CD14-positive monocyte (primary cell): ENCODE measurements at regions not wholly inside any gene's neighbourhood (a gene's known extent, or its start where the extent isn't known, plus 50 kb on each side); places are given as distances from the start of the nearest gene placed in this dataset.

Source experiments
- DNase-seq, 3 donors: peaks; one replicate each; pipeline ENCODE4 v3.0.0-alpha.2; 2011 to 2022
- H2AFZ ChIP-seq: 2 replicates; pipeline ENCODE4 v1.6.0; 2012; ENCODE audit warnings: mild to moderate bottlenecking, low read depth, low read length, inconsistent platforms; ENCODE audit not compliant: insufficient read depth, poor library complexity, severe bottlenecking
- H3K27ac ChIP-seq, 2 donors: 1 replicate in 1 of 2; 2 replicates in 1 of 2; pipeline ENCODE4 v1.5.1; 2012 to 2013; ENCODE audit warnings: low read length in 2 of 2, control low read depth in 1 of 2, inconsistent platforms in 1 of 2, low read depth in 1 of 2, mild to moderate bottlenecking in 1 of 2
- H3K27me3 ChIP-seq, 2 donors: one replicate each; pipeline versions ENCODE4 v1.6.0 to v1.6.1; 2011 to 2013; ENCODE audit warnings: low read length in 2 of 2; ENCODE audit not compliant: control insufficient read depth in 2 of 2, insufficient read depth in 2 of 2
- H3K36me3 ChIP-seq, 2 donors: replicated peaks in 1 of 2; 1 replicate in 1 of 2; 2 replicates in 1 of 2; pipeline versions ENCODE4 v1.5.1 to v1.6.1; 2012 to 2013; ENCODE audit warnings: low read length in 2 of 2, control low read depth in 1 of 2, inconsistent platforms in 1 of 2, mild to moderate bottlenecking in 1 of 2; ENCODE audit not compliant: insufficient read depth in 2 of 2, control insufficient read depth in 1 of 2
- H3K4me1 ChIP-seq, 2 donors: 1 replicate in 1 of 2; 2 replicates in 1 of 2; pipeline versions ENCODE4 v1.5.1 to v1.6.1; 2012 to 2013; ENCODE audit warnings: low read length in 2 of 2, control low read depth in 1 of 2, inconsistent platforms in 1 of 2, mild to moderate bottlenecking in 1 of 2, moderate library complexity in 1 of 2; ENCODE audit not compliant: insufficient read depth in 2 of 2, control insufficient read depth in 1 of 2
- H3K4me2 ChIP-seq: replicated peaks from 2 replicates; pipeline ENCODE3; 2012; ENCODE audit warnings: low read length, moderate library complexity, mild to moderate bottlenecking; ENCODE audit not compliant: poor library complexity, severe bottlenecking; ENCODE audit errors: extremely low read depth
- H3K4me3 ChIP-seq, 3 experiments: fragments of 200-600 bp in 1 of 3; sonication (generic) in 1 of 3; replicated peaks in 1 of 3; 1 replicate in 2 of 3; 2 replicates in 1 of 3; pipeline ENCODE4 v1.5.1; 2011 to 2013; ENCODE audit warnings: low read length in 3 of 3, mild to moderate bottlenecking in 3 of 3, control low read depth in 2 of 3, low read depth in 2 of 3, inconsistent platforms in 1 of 3, moderate library complexity in 1 of 3
- H3K79me2 ChIP-seq: 2 replicates; pipeline ENCODE4 v1.6.0; 2012; ENCODE audit warnings: mild to moderate bottlenecking, control low read depth, inconsistent platforms, low read length, moderate library complexity; ENCODE audit not compliant: insufficient read depth
- H3K9ac ChIP-seq: 2 replicates; pipeline ENCODE4 v1.6.0; 2017; ENCODE audit warnings: low read length, mild to moderate bottlenecking; ENCODE audit not compliant: insufficient read depth, poor library complexity, severe bottlenecking
- H3K9me3 ChIP-seq, 2 donors: replicated peaks in 1 of 2; 1 replicate in 1 of 2; 2 replicates in 1 of 2; pipeline versions ENCODE4 v1.5.1 to v1.6.1; 2012 to 2013; ENCODE audit warnings: low read length in 2 of 2, control low read depth in 1 of 2; ENCODE audit not compliant: control insufficient read depth in 1 of 2, insufficient read depth in 1 of 2
- H4K20me1 ChIP-seq: 2 replicates; pipeline ENCODE4 v1.6.0; 2012; ENCODE audit warnings: mild to moderate bottlenecking, low read length, control low read depth, moderate library complexity; ENCODE audit not compliant: insufficient read depth
- H3K27ac Mint-ChIP-seq, 7 donors: one replicate each; pipeline ENCODE4 v1.8.0; 2020; ENCODE audit warnings: mild to moderate bottlenecking in 7 of 7, mixed read lengths in 7 of 7, moderate library complexity in 6 of 7, inconsistent platforms in 2 of 7
- H3K27me3 Mint-ChIP-seq, 3 donors: one replicate each; pipeline ENCODE4 v1.8.0; 2021 to 2022; ENCODE audit warnings: low read depth in 3 of 3, mild to moderate bottlenecking in 3 of 3, mixed read lengths in 3 of 3, moderate library complexity in 3 of 3, inconsistent platforms in 1 of 3
- H3K36me3 Mint-ChIP-seq, 2 donors: one replicate each; pipeline ENCODE4 v1.8.0; 2020; ENCODE audit warnings: mixed read lengths in 2 of 2, inconsistent platforms in 1 of 2, mild to moderate bottlenecking in 1 of 2
- H3K4me1 Mint-ChIP-seq: one replicate; pipeline ENCODE4 v1.8.0; 2020; ENCODE audit warnings: mild to moderate bottlenecking, mixed read lengths
- H3K4me3 Mint-ChIP-seq, 2 donors: one replicate each; pipeline ENCODE4 v1.8.0; 2020; ENCODE audit warnings: mild to moderate bottlenecking in 2 of 2, mixed read lengths in 2 of 2, moderate library complexity in 1 of 2
- H3K9me3 Mint-ChIP-seq, 7 donors: one replicate each; pipeline ENCODE4 v1.8.0; 2020 to 2022; ENCODE audit warnings: mixed read lengths in 7 of 7, mild to moderate bottlenecking in 6 of 7, moderate library complexity in 6 of 7, inconsistent platforms in 2 of 7
- CTCF ChIP-seq: fragments of 200-600 bp; IDR thresholded peaks from one replicate; pipeline ENCODE4 v1.8.0; 2022; ENCODE audit warnings: antibody characterized with exemption, mild to moderate bottlenecking
- WGBS: methylation state at CpG from one replicate; pipeline ENCODE4 v1.1.5; 2013; ENCODE audit warnings: missing lambda C conversion rate; ENCODE audit not compliant: insufficient coverage; 5-methylcytosine and 5-hydroxymethylcytosine counted together
- intact Hi-C, 2 donors: fragments of 100-400 bp; cut with micrococcal nuclease; formaldehyde crosslinking; loops; one replicate each; pipeline versions ENCODE4 v1.15.0 to v1.15.1; 2023

GRCh38 chr10:10007957-10008356 is 1009.7 kb upstream of the CELF2 start:
- TF ChIP-seq CTCF: no peak
- Histone ChIP-seq H3K4me3 (no peak overlapping the region), H3K27me3 (no peaks in the 10 kb centered on the region), H3K9me3 (no peaks in the 10 kb centered on the region), H3K27ac (no peak overlapping the region), H3K4me1 (no peaks in the 10 kb centered on the region), H3K4me2 (no peak overlapping the region), H2AFZ (no peak overlapping the region), H3K79me2 (no peaks in the 10 kb centered on the region), H3K36me3 (no peaks in the 10 kb centered on the region), H3K9ac (no peak overlapping the region), H4K20me1 (no peaks in the 10 kb centered on the region)
- 91% methylated on average over 4 of the region's 6 CpGs for WGBS
- peaks cover 0 to 3% (median 0%) of the 10 kb centered on the region in 3 donors for H3K27me3 Mint-ChIP-seq
- intact Hi-C loops: no loop called here
- no peaks in the 10 kb centered on the region for H3K36me3 Mint-ChIP-seq
- H3K27ac Mint-ChIP-seq: no peak overlapping the region
- H3K4me3 Mint-ChIP-seq: no peak overlapping the region
- no peaks in the 10 kb centered on the region for H3K4me1 Mint-ChIP-seq
- peaks cover 0 to 6% (median 4%) of the 10 kb centered on the region in 7 donors for H3K9me3 Mint-ChIP-seq
- no peak for DNase-seq

- WGBS: no CpG with 5 or more reads among the region's 2 CpGs
- Histone ChIP-seq H2AFZ (no peak overlapping the region), H3K36me3 (no peaks in the 10 kb centered on the region), H3K27me3 (no peaks in the 10 kb centered on the region), H3K4me3 (no peak overlapping the region), H3K4me1 (no peaks in the 10 kb centered on the region), H3K27ac (no peak overlapping the region), H3K79me2 (no peaks in the 10 kb centered on the region), H4K20me1 (no peaks in the 10 kb centered on the region), H3K9ac (no peak overlapping the region), H3K9me3 (no peaks in the 10 kb centered on the region), H3K4me2 (no peak overlapping the region)
- Mint-ChIP-seq H3K27ac (no peak overlapping the region), H3K27me3 (peaks cover 0 to 3% (median 0%) of the 10 kb centered on the region in 3 donors), H3K4me1 (no peaks in the 10 kb centered on the region), H3K9me3 (peaks cover 0 to 5% (median 0%) of the 10 kb centered on the region in 7 donors), H3K4me3 (no peak overlapping the region), H3K36me3 (no peaks in the 10 kb centered on the region)
- DNase-seq: no peak
- no peak for TF ChIP-seq CTCF
- intact Hi-C loops: no loop called here
Observed at GRCh38 chr10:10010397-10010796, 1007.3 kb upstream of the CELF2 start.
